IMR-90 (cell line): ENCODE measurements at regions not wholly inside any gene's neighbourhood (a gene's known extent, or its start where the extent isn't known, plus 50 kb on each side); places are given as distances from the start of the nearest gene placed in this dataset.

Experiments used
- ATAC-seq: fragments of 200-7000 bp; cut with Tn5 transposase; 2 replicates; pipeline ENCODE4 v1.9.1; 2020; ENCODE audit warnings: low read depth, mild to moderate bottlenecking, moderate library complexity
- BruUV-seq: library from RNA; stranded (reverse); fragments of 400-500 nt; replicated peaks from 2 replicates; lab custom pipeline; 2021; lab: Mats Ljungman, UMichigan
- CTCF ChIA-PET: fragments of 300-600 bp; formaldehyde crosslinking; extraction: SDS; loops from one replicate; lab custom pipeline; 2021; ENCODE audit warnings: antibody characterized with exemption; lab: Yijun Ruan, JAX
- POLR2A ChIA-PET: fragments of 300-600 bp; sonication (Branson Sonifier 250); formaldehyde crosslinking; loops from one replicate; lab custom pipeline; 2022; ENCODE audit warnings: antibody characterized with exemption; ENCODE audit not compliant: unreplicated experiment; lab: Charles Lee
- DNase-seq: peaks from one replicate; pipeline ENCODE4 v3.0.0; 2013
- H2AFZ ChIP-seq: replicated peaks from 2 replicates; pipeline ENCODE3; 2013; ENCODE audit warnings: low read length, mild to moderate bottlenecking; ENCODE audit not compliant: poor library complexity
- H2AK5ac ChIP-seq: 2 replicates; pipeline ENCODE4 v1.6.1; 2013; ENCODE audit warnings: low read depth, low read length, inconsistent platforms
- H2AK9ac ChIP-seq: replicated peaks from 2 replicates; pipeline ENCODE3; 2013; ENCODE audit warnings: mild to moderate bottlenecking, low read depth, low read length, moderate library complexity; ENCODE audit not compliant: poor library complexity
- H2BK120ac ChIP-seq: 2 replicates; pipeline ENCODE4 v1.6.1; 2013; ENCODE audit warnings: low read depth, low read length, inconsistent platforms
- H2BK15ac ChIP-seq: 3 replicates; pipeline ENCODE4 v1.6.1; 2013; ENCODE audit warnings: low read depth, low read length, inconsistent platforms
- H2BK20ac ChIP-seq: 2 replicates; pipeline ENCODE4 v1.6.1; 2013; ENCODE audit warnings: low read depth, mild to moderate bottlenecking, inconsistent platforms, low read length, moderate library complexity
- H2BK5ac ChIP-seq: 2 replicates; pipeline ENCODE4 v1.6.1; 2013; ENCODE audit warnings: mild to moderate bottlenecking, low read depth, low read length, inconsistent platforms; ENCODE audit not compliant: poor library complexity, severe bottlenecking
- H3K14ac ChIP-seq: replicated peaks from 2 replicates; pipeline ENCODE4 v1.6.1; 2013; ENCODE audit warnings: low read depth, low read length, inconsistent platforms
- H3K18ac ChIP-seq: 2 replicates; pipeline ENCODE4 v1.6.1; 2013; ENCODE audit warnings: low read depth, low read length, control low read depth
- H3K23ac ChIP-seq: 2 replicates; pipeline ENCODE4 v1.6.1; 2013; ENCODE audit warnings: low read depth, low read length, inconsistent platforms
- H3K27ac ChIP-seq: 2 replicates; pipeline ENCODE4 v1.5.1; 2013; ENCODE audit warnings: mild to moderate bottlenecking, control low read depth, low read length; ENCODE audit not compliant: insufficient read depth
- H3K27me3 ChIP-seq: 2 replicates; pipeline ENCODE4 v1.6.1; 2013; ENCODE audit warnings: low read length; ENCODE audit not compliant: control insufficient read depth, insufficient read depth
- H3K36me3 ChIP-seq: 2 replicates; pipeline ENCODE4 v1.6.1; 2013; ENCODE audit warnings: low read length, mixed read lengths; ENCODE audit not compliant: control insufficient read depth, insufficient read depth
- H3K4ac ChIP-seq: 2 replicates; pipeline ENCODE4 v1.6.1; 2013; ENCODE audit warnings: low read depth, low read length, inconsistent platforms
- H3K4me1 ChIP-seq: 2 replicates; pipeline ENCODE4 v1.6.1; 2013; ENCODE audit warnings: low read length, mixed read lengths; ENCODE audit not compliant: control insufficient read depth, insufficient read depth
- H3K4me2 ChIP-seq: 2 replicates; pipeline ENCODE4 v1.6.1; 2013; ENCODE audit warnings: low read depth, mild to moderate bottlenecking, control low read depth, low read length, moderate library complexity
- H3K4me3 ChIP-seq: 2 replicates; pipeline ENCODE4 v1.5.1; 2013; ENCODE audit warnings: low read depth, mild to moderate bottlenecking, control low read depth, low read length, moderate library complexity; ENCODE audit not compliant: insufficient read depth
- H3K56ac ChIP-seq: 2 replicates; pipeline ENCODE4 v1.6.1; 2013; ENCODE audit warnings: low read length, inconsistent platforms; ENCODE audit not compliant: insufficient read depth; ENCODE audit errors: extremely low read depth
- H3K79me1 ChIP-seq, 2 experiments: 2 replicates each; pipeline ENCODE4 v1.6.1; 2013; ENCODE audit warnings: low read length in 2 of 2, inconsistent platforms in 1 of 2, low read depth in 1 of 2
- H3K9ac ChIP-seq: 2 replicates; pipeline ENCODE4 v1.6.1; 2013; ENCODE audit warnings: low read depth, low read length, control low read depth
- H3K9me1 ChIP-seq: 2 replicates; pipeline ENCODE4 v1.6.1; 2013; ENCODE audit warnings: low read length, inconsistent platforms; ENCODE audit not compliant: insufficient read depth
- H3K9me3 ChIP-seq: 2 replicates; pipeline ENCODE4 v1.6.1; 2013; ENCODE audit warnings: low read length; ENCODE audit not compliant: control insufficient read depth, insufficient read depth
- H4K20me1 ChIP-seq: 2 replicates; pipeline ENCODE4 v1.6.1; 2013; ENCODE audit warnings: low read length, inconsistent platforms; ENCODE audit not compliant: insufficient read depth
- H4K5ac ChIP-seq: 2 replicates; pipeline ENCODE4 v1.6.1; 2013; ENCODE audit warnings: mild to moderate bottlenecking, low read depth, low read length, control low read depth
- H4K8ac ChIP-seq, 2 experiments: 2 replicates each; pipeline ENCODE4 v1.6.1; 2013; ENCODE audit warnings: low read depth in 2 of 2, low read length in 2 of 2, control low read depth in 1 of 2, inconsistent platforms in 1 of 2
- H4K91ac ChIP-seq: 2 replicates; pipeline ENCODE4 v1.6.1; 2013; ENCODE audit warnings: low read depth, low read length, inconsistent platforms; ENCODE audit not compliant: insufficient read depth
- CHD1 ChIP-seq: IDR thresholded peaks from 2 replicates; pipeline ENCODE4 v1.6.1; 2012; ENCODE audit warnings: low read depth, low read length, improper control_type of control experiment
- RAD21 ChIP-seq: IDR thresholded peaks from 2 replicates; pipeline ENCODE4 v1.6.1; 2012; ENCODE audit warnings: low read length, improper control_type of control experiment
- RCOR1 ChIP-seq: IDR thresholded peaks from 2 replicates; pipeline ENCODE4 v1.6.1; 2012; ENCODE audit warnings: mild to moderate bottlenecking, low read length, improper control_type of control experiment; ENCODE audit not compliant: insufficient replicate concordance
- RFX5 ChIP-seq: IDR thresholded peaks from 2 replicates; pipeline ENCODE4 v1.8.0; 2012; ENCODE audit warnings: low read depth, mild to moderate bottlenecking, low read length, moderate library complexity
- WGBS, 2 experiments: methylation state at CpG; one replicate each; pipeline versions ENCODE4 v1.1.5 to v1.1.7; 2013; ENCODE audit warnings: missing lambda C conversion rate in 2 of 2; ENCODE audit not compliant: insufficient read length in 1 of 2; ENCODE audit errors: extremely low coverage in 2 of 2; 5-methylcytosine and 5-hydroxymethylcytosine counted together
- dilution Hi-C: fragments of 300-500 bp; cut with HindIII; formaldehyde crosslinking; loops from one replicate; pipeline ENCODE4 v1.14.3; 2018; ENCODE audit warnings: low sequenced_read_pairs; ENCODE audit not compliant: unreplicated experiment
- in situ Hi-C: fragments of 300-500 bp; cut with MboI; formaldehyde crosslinking; loops from 3 replicates; pipeline ENCODE4 v1.14.3; 2019; ENCODE audit warnings: low sequenced_read_pairs, inconsistent platforms, mixed read lengths
- intact Hi-C: fragments of 100-400 bp; cut with micrococcal nuclease; formaldehyde crosslinking; loops from 2 replicates; pipeline ENCODE4 v1.10.0; 2022
- TF ChIP-seq, protein P1 (sequence below): fragments of 150-350 bp; IDR thresholded peaks from 2 replicates; pipeline ENCODE4 v1.6.1; 2017; ENCODE audit warnings: mild to moderate bottlenecking, antibody characterized with exemption, low read length, low read depth
- TF ChIP-seq, protein P2 (sequence below): conservative IDR thresholded peaks from 2 replicates; pipeline ENCODE4 v1.5.1; 2012; ENCODE audit warnings: mild to moderate bottlenecking, low read depth, low read length, improper control_type of control experiment
- TF ChIP-seq, protein P3 (sequence below): fragments of 150-350 bp; IDR thresholded peaks from 2 replicates; pipeline ENCODE4 v1.6.1; 2016; ENCODE audit warnings: low read depth, mild to moderate bottlenecking, low read length, moderate library complexity, borderline replicate concordance

DNA sequence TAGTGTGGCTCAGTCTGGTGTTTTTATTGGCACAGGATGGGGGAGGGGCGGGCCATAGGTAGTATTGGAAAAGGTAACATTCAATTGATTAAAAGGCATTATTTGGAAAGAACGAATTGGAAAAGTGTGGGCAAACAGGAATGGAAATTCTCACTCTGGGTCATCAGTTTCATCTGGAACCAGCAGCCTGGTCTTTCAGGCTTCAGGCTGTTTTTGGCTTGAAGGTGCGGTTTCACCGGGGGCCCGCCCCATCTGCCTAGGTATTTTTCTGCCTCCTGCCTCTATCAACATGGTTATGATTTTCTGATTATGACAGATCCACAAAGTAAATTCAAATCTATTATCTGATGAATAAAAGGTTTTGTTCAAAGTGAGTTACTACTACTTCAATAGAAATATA is 59.5 kb upstream of the CD28 start:
- no peak overlapping the region for H3K23ac ChIP-seq
- H3K79me1 ChIP-seq, result no peaks in the 10 kb centered on the region
- H3K4me2 ChIP-seq, result no peak overlapping the region
- no peak overlapping the region for H3K56ac ChIP-seq
- no peak overlapping the region for H4K8ac ChIP-seq
- dilution Hi-C loops (no loop called here), in situ Hi-C loops (no loop called here), intact Hi-C loops (no loop called here)
- ChIA-PET CTCF (no interaction called here), POLR2A (no interaction called here)
- H3K9ac ChIP-seq, result no peak overlapping the region
- H3K9me3 ChIP-seq, result no peaks in the 10 kb centered on the region
- H3K4me3 ChIP-seq, result no peak overlapping the region
- no peak for DNase-seq
- no peak overlapping the region for H2BK15ac ChIP-seq
- H3K27me3 ChIP-seq, result no peaks in the 10 kb centered on the region
- no peaks in the 10 kb centered on the region for H3K36me3 ChIP-seq
- no peak overlapping the region for H2AFZ ChIP-seq
- H3K18ac ChIP-seq, result no peak overlapping the region
- no peak overlapping the region for H2AK9ac ChIP-seq
- no peak overlapping the region for H3K27ac ChIP-seq
- H3K14ac ChIP-seq, result no peak overlapping the region
- TF ChIP-seq, protein P1, sequence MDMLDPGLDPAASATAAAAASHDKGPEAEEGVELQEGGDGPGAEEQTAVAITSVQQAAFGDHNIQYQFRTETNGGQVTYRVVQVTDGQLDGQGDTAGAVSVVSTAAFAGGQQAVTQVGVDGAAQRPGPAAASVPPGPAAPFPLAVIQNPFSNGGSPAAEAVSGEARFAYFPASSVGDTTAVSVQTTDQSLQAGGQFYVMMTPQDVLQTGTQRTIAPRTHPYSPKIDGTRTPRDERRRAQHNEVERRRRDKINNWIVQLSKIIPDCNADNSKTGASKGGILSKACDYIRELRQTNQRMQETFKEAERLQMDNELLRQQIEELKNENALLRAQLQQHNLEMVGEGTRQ, result no peak
- TF ChIP-seq, protein P2, sequence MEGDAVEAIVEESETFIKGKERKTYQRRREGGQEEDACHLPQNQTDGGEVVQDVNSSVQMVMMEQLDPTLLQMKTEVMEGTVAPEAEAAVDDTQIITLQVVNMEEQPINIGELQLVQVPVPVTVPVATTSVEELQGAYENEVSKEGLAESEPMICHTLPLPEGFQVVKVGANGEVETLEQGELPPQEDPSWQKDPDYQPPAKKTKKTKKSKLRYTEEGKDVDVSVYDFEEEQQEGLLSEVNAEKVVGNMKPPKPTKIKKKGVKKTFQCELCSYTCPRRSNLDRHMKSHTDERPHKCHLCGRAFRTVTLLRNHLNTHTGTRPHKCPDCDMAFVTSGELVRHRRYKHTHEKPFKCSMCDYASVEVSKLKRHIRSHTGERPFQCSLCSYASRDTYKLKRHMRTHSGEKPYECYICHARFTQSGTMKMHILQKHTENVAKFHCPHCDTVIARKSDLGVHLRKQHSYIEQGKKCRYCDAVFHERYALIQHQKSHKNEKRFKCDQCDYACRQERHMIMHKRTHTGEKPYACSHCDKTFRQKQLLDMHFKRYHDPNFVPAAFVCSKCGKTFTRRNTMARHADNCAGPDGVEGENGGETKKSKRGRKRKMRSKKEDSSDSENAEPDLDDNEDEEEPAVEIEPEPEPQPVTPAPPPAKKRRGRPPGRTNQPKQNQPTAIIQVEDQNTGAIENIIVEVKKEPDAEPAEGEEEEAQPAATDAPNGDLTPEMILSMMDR, result no peak
- TF ChIP-seq RAD21 (no peak), RCOR1 (no peak), RFX5 (no peak), CHD1 (no peak)
- TF ChIP-seq, protein P3, sequence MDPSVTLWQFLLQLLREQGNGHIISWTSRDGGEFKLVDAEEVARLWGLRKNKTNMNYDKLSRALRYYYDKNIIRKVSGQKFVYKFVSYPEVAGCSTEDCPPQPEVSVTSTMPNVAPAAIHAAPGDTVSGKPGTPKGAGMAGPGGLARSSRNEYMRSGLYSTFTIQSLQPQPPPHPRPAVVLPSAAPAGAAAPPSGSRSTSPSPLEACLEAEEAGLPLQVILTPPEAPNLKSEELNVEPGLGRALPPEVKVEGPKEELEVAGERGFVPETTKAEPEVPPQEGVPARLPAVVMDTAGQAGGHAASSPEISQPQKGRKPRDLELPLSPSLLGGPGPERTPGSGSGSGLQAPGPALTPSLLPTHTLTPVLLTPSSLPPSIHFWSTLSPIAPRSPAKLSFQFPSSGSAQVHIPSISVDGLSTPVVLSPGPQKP, result no peak
- H2BK5ac ChIP-seq, result no peak overlapping the region
- H4K91ac ChIP-seq, result no peak overlapping the region
- no peaks in the 10 kb centered on the region for H3K9me1 ChIP-seq
- no peak overlapping the region for H2BK120ac ChIP-seq
- H3K4me1 ChIP-seq, result peaks cover 7% of the 10 kb centered on the region
- no peak overlapping the region for H3K4ac ChIP-seq
- no peaks in the 10 kb centered on the region for H4K20me1 ChIP-seq
- H2BK20ac ChIP-seq, result no peak overlapping the region
- H2AK5ac ChIP-seq, result no peak overlapping the region
- no TSS peak for BruUV-seq
- ATAC-seq, result no peak
- no peak overlapping the region for H4K5ac ChIP-seq
- WGBS, 2 experiments, result 83% methylated on average over 1 of the region's 5 CpGs; no CpG with 5 or more reads in 1 of the 2 experiments
